GM12892 (cell line): ENCODE measurements at regions not wholly inside any gene's neighbourhood (a gene's known extent, or its start where the extent isn't known, plus 50 kb on each side); places are given as distances from the start of the nearest gene placed in this dataset.
"Not testable (repeated sequence)": the region's sequence is repeated elsewhere in the genome, so short reads cannot be mapped to it uniquely, and the experiment has no call there.

Experiments used
- DNase-seq: peaks from one replicate; pipeline ENCODE4 v3.0.0; 2011; ENCODE audit not compliant: insufficient read length
- FAIRE-seq: peaks from 2 replicates; lab custom pipeline; 2011; peaks lifted over from hg19 to GRCh38; lab: Jason Lieb, UNC
- POLR2A ChIP-seq: IDR thresholded peaks from 2 replicates; pipeline ENCODE4 v1.6.1; 2011; ENCODE audit warnings: low read depth, low read length, control low read depth
- POLR2AphosphoS5 ChIP-seq: IDR thresholded peaks from 2 replicates; pipeline ENCODE4 v1.6.1; 2011; ENCODE audit warnings: low read depth, low read length, control low read depth
- TAF1 ChIP-seq: IDR thresholded peaks from 2 replicates; pipeline ENCODE4 v1.6.1; 2011; ENCODE audit warnings: low read depth, mild to moderate bottlenecking, control low read depth, low read length, borderline replicate concordance

DNA sequence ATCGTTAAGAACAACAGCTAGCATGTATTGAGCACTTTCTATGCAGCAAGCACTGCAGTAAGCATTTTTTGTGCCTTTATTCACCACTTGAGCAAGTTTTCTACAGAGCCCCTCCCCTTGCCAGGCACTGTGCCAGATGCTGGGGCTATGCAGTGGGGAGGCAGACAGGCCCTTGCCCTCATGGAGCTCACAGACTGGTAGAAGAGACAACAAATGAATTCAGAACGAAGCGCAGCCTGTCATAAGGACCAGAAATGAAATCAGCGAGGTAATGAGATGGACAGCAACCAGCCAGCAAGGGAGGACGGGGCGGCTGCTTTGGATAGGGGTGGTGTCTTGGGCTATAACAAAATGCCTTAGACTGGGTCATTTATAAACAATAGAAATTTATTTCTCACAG, 68.8 kb downstream of the C9orf50 start:
- TF ChIP-seq TAF1 (no peak), POLR2A (no peak), POLR2AphosphoS5 (no peak)
- FAIRE-seq (no peak), DNase-seq (no peak)

DNA sequence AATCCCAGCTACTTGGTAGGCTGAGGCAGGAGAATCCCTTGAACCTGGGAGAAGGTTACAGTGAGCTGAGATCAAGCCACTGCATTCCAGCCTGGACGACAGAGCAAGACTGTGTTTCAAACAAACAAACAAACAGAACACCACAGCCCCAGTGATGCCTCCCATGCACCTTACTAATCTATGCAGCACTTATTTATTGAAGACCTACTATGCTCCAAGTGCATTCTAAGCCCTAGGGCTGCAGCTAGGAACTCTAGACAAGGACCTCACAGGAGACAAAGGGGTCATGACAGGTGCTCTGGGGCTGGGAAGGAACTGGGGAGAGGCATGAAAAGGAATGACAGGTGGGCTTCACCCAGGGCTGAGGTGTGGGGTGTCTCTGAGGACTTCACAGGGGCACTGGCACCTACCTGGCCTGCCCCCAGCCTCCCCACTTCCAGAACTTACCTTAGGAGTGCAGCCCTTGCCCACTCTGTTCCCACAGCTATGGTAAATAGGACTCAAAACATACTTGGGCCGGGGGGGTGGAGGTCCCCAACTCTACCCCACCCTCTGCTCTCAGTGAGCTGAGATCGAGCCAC, 69.4 kb downstream of the C9orf50 start:
- DNase-seq (no peak), FAIRE-seq (no peak)
- TF ChIP-seq TAF1 (no peak), POLR2A (no peak), POLR2AphosphoS5 (no peak)

GRCh38 chr9:129550977-129551376, 69.9 kb downstream of the C9orf50 start:
- FAIRE-seq, DNase-seq: not testable (repeated sequence)

GRCh38 chr9:129550199-129550839, 70.6 kb downstream of the C9orf50 start:
- no peak for FAIRE-seq
- TF ChIP-seq TAF1: no peak
- TF ChIP-seq POLR2AphosphoS5: no peak
- TF ChIP-seq POLR2A: no peak
- no peak for DNase-seq

- TF ChIP-seq POLR2AphosphoS5 (no peak), POLR2A (no peak), TAF1 (no peak)
- FAIRE-seq (no peak), DNase-seq (no peak)
These were observed 71.2 kb downstream of the C9orf50 start for GRCh38 chr9:129549684-129550083.

DNA sequence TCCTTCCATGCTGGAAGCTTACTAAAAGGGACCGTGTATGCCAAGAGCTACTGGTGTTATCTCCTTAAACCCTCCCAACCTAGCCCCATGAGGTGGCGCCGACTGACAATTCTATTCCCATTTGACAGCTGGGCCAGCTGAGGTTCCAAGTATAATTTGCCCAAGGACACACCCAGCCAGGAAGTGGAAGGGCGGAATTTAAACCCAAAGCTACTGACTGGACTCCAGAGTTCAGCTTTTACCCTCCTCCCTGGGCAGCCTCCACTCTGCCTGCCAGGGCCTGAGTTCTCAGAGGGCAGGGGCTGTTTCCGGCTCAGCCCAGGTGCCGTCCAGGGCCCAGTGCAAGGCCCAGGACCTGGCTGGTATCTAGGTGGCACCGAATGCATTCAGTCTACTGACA, 71.8 kb downstream of the C9orf50 start:
- DNase-seq (no peak), FAIRE-seq (no peak)
- TF ChIP-seq POLR2AphosphoS5 (no peak), TAF1 (no peak), POLR2A (no peak)

- DNase-seq: no peak
- FAIRE-seq: no peak
- TF ChIP-seq POLR2AphosphoS5: no peak
- no peak for TF ChIP-seq POLR2A
- no peak for TF ChIP-seq TAF1
These were observed 72.2 kb downstream of the C9orf50 start for GRCh38 chr9:129548571-129549135.

GRCh38 chr9:129547869-129548570, 72.9 kb downstream of the C9orf50 start:
- DNase-seq (no peak), FAIRE-seq (no peak)
- TF ChIP-seq POLR2A: no peak
- TF ChIP-seq POLR2AphosphoS5: no peak
- TF ChIP-seq TAF1: no peak

GRCh38 chr9:129547063-129547462, 73.8 kb downstream of the C9orf50 start:
- DNase-seq (no peak), FAIRE-seq (no peak)
- TF ChIP-seq POLR2A (no peak), TAF1 (no peak), POLR2AphosphoS5 (no peak)

GRCh38 chr9:129545876-129546275, 75.0 kb downstream of the C9orf50 start:
- not testable (repeated sequence) for FAIRE-seq

GRCh38 chr9:129544761-129545160, 76.1 kb downstream of the C9orf50 start:
- FAIRE-seq (no peak), DNase-seq (no peak)
- no peak for TF ChIP-seq POLR2A
- no peak for TF ChIP-seq POLR2AphosphoS5
- TF ChIP-seq TAF1: no peak

More at GRCh38 chr9:129545876-129546275, 75.0 kb downstream of the C9orf50 start:
- not testable (repeated sequence) for DNase-seq

DNA sequence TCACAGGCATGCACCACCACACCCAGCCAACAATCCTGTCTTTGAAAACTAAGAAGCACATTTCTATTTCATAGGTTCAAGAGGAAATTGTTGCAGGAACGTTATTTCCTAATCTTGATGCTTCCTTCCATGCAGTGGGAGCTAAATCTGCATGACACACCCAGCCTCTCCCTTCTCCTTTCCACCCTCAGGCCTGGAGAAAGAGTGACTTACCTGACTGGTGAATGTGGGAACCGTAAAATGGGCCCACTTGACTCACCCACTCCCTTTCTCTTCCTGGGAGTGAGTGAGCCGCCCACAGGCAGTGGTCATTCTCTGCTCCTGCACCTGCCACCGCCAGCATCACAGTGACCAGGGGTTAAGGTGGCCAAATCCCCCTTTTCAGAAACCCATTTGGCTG, 78.2 kb downstream of the C9orf50 start:
- FAIRE-seq (no peak), DNase-seq (no peak)
- TF ChIP-seq TAF1 (no peak), POLR2AphosphoS5 (no peak), POLR2A (no peak)
